NK-92 treated with Interleukin-12 subunit alpha and Interleukin-12 subunit beta, amount 100 ng/mL, for 24 hours (cell line): ENCODE measurements at regions not wholly inside any gene's neighbourhood (a gene's known extent, or its start where the extent isn't known, plus 50 kb on each side); places are given as distances from the start of the nearest gene placed in this dataset.
"Not testable (repeated sequence)": the region's sequence is repeated elsewhere in the genome, so short reads cannot be mapped to it uniquely, and the experiment has no call there.

Experiments
- DNase-seq: peaks from one replicate; lab custom pipeline; 2025; lab: John Stamatoyannopoulos, UW

DNA sequence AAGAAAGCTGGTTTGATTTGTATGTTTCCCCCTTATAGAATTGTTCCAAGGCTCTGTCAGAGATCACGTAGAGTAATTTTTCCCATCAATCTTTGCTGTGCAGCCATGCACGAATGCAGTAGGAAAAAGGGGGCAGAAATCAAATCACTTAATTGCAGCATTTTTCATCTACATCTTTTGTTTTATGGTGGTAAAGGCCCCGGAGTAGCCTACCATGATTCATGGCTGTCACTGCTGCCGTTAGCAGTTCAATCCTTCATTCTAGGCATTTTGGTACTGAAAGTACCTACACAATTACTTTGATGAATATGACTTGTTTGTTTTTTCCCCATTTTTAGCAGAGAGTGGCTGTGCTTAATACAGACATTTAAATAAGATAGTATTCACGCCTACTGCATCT is 631.9 kb upstream of the MMS22L start:
- no peak for DNase-seq

DNA sequence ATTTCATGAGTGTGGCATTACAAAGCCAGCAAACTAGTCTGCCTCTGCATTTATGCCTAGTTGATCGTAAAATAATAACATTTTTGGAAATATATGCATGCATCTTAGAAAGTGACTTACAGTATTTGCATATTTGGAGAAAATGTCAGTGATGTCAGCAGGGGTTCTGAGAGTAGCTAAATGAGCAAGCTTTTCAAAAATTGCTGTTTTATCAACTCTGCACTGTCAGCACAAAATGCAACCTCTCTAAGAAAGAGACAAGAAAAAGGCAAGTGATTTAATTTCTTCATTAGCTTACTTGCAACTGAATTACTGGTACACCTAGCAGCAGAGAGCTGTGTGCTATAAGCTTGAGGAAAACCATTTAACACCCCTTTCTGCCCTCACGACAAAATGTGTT is 632.5 kb upstream of the MMS22L start:
- DNase-seq = no peak

DNA sequence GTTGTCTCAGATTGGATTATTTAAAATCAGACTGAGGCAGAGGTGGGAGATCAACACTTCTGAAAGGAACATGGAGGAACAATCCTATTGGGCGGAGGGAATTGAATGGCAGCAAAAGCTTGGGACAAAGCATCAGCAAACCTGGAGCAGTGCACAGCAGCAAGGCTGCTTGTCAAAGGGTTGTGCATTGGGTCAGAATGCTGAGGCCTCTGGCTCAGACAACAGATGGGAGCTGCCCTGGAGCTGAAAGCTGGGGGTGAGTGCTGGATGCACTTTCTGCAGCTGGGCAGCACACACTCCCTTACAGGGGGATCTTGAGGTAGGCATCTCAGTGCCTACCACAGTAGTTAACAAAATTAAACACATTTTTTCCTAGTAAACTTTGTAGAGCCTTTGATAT is 634.4 kb upstream of the MMS22L start:
- DNase-seq = no peak

DNA sequence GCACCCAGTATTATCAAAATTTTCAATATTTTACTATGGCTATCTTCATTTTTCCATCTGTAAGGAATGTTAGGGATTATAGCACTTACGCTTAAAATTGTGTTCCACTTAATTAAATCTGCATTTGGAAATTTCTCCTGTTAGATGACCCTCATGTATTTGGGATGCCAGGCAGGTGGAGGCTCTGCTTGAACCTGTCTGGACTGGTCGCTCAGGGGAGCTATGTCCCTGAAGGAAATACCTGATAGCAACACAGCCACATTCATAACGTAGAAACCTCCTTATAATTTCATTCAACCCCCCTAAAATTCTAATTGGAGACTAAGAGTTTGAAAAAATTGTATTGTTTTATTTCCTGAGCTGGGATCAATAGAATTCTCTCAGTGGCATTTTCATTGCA is 636.0 kb upstream of the MMS22L start:
- DNase-seq = no peak

DNA sequence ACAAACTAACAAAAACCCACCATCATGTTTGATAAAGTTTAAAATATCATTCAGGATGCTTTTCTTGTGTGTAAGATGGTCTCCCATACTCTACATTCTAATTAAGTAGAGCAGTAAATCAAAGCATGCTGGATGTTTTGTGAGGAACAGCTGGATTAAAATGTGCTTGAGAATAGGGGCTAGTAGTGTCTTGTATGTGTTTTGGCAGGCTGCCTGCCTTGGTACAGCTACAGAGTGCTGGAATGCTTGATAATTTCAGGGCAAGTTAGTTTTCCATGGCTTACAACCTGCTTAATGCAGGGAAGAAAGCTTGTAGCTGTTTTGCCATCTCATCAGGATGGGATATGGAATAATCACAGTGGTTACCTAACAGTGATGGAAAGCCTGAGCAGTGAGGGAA is 636.6 kb upstream of the MMS22L start:
- DNase-seq = no peak

DNA sequence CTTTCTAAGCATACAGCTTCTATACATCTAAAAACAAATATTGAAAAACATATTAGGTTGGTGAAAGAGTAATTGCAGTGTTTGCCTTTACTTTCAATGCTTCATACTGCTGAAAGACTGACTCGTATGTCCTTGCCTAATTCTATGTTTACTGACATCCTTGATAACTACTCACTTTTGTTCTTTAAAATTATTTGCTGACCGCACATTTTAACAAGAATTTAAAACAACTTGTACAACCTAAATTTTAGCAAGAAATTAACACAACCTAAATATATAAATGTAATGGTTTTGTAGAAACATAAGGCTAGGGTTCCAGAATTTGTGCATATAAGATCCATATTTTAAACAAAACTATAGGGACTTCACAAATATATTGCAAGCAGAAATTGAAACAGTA is 640.2 kb upstream of the MMS22L start:
- no peak for DNase-seq

DNA sequence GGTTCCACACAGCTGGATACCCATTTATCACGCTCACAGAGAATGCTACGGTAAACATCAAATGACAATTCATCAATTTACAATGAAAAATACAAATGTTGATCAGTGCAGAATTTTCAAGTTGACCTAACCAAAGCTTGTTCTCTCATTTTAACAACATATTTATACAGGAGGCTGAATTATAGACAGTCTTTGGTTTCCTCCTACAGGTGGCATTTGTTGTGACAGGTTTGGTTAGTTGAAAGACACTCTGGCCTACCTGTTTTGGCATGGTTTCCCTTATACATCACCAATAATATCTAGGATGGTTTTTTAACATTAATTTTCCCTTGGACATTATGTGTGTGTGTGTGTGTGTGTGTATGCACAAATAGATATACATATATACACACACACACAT is 642.5 kb upstream of the MMS22L start:
- DNase-seq = no peak

DNA sequence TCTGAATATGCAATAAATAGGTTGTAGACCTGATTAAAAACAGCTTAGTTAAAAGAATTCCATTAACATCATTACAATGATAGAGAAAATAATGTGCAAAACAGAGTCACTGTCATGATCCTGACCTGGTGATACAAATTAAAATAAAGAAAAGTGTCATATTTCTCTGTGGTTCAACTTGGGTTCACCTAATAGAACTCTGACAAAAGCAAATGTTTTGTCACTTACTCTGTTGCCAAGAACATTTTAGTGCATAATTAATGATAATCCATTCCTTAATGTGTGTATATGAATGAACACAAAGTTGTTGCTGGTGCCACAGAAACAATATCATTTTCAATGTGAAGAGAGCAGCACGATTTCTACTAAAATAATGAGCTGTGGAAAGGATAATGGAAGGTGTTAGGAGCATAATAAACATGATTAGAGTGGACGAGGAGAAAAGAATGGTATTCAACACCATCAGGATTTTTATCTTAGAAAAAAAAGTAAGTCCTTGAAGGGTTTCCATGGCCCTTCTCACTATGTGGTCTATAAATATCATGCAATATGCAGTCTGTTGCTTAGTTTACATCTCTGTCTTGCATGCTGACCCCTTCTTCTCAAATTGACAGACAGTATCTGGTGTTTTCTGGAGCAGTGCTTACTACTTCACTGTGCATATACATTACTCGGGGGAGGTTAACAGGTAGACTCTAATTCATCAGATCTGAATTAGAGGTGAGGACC is 656.6 kb upstream of the MMS22L start:
- DNase-seq = no peak

DNA sequence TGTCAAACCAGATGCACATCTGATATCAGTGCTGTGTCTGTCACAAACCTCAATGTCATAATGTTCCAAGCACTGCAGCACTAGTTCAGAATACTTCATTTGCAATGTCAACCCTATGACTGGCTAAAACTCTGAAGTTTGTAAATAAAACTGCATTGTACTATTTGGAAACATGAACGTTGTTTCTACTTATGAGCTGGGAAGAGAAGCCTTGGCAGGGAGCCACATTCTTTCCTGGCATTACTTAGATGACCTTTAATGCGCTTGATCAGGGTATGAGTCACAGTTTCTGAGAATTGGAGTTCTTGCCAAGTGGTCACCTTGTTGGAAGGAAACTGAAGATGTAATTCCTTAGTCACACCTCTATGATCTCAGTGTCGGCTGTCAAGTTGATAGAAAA is 664.8 kb upstream of the MMS22L start:
- no peak for DNase-seq

DNA sequence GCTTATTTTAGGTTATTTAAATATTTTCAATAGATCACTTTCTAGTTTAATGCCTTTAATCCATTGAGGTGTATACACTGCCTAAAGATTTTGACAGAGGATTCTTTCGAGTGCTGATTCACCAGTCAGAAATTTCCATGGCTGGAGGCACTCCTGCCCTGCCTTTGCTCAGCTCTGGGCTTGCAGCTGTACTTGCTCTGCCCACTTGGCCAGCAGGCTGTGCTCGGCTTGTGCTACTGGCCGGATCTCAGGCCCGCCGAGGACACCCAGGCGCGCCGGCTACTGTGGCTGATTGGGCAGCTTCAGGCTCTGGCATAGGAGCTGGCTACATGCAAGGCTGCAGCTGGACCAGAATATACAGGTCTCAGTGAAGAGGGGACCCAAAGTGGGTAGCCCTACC is 675.1 kb upstream of the MMS22L start:
- DNase-seq = no peak

DNA sequence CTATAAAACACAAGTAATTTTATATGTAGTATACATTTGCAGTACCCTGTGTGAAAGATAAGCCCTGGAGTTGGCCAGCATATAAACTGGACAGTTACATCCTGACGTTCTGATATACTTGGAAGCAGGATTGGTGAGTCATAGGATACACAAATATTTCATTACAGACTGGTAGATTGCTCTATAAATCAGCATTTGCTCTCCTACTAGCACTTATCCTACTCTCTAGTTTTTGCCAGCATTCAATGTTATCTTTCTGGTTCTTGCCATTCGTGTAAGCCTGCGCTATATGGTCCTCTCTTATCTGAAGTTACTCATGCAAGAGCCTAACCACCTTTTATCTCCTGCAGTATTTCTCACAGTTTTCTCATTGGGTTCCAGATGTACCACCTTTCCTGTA is 680.2 kb upstream of the MMS22L start:
- no peak for DNase-seq

DNA sequence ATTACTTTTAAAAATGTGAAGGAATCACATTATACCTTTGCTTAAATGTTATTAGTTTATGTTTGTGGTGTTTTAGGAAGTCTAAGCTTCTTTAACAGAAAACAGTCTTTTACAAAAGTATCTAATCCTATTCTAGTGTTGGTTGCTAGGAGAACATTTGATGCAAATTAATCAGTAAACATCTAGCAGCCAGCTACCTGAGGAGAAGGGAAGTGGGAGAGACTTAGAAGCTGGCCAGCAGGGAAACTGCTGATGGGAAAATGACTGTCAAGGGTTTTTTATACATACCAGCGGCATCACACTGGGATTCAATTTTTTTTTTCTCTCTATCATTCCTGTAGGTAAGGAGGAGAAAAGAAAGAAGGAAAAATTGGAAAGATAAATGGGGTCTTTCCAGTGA is 686.0 kb upstream of the MMS22L start:
- no peak for DNase-seq

DNA sequence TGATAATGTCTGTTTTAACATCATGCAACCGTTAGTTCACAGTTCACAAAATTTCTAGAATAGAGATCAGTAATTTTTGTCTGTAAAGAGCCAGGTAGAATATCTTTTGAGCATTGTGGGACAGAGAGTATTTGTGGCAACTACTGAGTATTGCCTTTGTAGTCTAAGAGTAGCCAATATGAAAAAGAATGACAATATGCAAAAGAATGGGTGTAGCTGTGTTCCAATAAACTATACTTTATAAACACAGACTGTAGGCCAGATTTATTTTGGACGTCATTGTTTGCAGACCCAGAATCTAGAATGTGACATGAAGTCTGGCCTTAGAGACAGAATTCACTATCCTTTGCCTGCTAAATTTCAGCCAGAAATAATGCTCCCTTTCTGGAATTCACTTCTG is 694.1 kb upstream of the MMS22L start:
- DNase-seq = no peak

DNA sequence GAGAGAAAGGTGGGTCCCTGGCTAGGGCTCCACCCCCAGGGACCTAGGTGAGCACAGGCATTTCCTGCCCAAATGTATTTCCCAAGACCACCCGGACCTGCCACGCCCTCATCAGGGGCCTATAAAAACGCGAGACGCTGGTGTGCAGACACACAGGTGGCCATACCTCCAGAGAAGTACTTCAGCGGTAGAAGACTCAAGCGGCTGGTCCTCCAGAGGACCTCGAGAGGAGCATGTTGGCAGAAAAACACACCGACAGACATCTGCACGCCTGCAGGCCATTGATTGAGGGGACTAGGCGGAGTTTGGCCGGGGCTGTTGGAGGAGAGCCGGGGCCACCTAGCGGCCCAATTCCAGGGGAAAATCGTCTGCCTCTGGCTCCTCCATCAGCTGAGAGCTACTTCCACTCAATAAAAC is 695.8 kb upstream of the MMS22L start:
- DNase-seq = no peak

DNA sequence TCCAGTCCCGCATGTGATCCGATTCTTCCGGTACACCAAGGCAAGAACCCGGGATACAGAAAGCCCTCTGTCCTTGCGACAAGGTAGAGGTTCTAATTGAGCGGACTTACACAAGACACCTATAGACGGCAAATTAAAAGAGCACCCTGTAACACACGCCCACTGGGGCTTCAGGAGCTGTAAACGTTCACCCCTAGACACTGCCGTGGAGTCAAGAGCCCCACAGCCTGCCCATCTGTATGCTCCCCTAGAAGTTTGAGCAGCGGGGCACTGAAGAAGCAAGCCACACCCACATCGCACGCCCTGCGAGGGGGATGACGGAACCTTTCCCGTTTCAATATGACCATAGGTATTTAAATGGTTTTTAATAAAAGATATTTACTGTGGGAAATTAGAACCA is 696.3 kb upstream of the MMS22L start:
- DNase-seq = not testable (repeated sequence)

DNA sequence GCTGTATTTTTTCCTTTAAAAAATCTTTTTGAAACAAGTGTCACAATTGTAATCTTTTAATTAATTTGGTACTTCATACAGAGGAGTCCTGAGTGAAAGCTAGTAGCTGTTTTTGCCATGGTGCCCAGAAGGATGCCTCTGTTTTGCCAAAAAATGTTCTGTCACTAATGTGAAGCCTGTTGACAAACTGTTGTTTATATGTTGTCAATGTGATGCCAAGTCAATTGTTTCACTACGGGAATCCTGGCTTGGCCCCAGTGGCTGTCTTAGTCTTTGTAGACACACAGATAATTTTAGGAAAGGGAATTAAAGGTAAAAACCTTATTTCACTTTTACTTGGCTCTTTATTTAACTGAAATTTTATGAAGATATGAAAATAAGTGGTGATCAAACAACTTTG is 706.4 kb upstream of the MMS22L start:
- DNase-seq = no peak

DNA sequence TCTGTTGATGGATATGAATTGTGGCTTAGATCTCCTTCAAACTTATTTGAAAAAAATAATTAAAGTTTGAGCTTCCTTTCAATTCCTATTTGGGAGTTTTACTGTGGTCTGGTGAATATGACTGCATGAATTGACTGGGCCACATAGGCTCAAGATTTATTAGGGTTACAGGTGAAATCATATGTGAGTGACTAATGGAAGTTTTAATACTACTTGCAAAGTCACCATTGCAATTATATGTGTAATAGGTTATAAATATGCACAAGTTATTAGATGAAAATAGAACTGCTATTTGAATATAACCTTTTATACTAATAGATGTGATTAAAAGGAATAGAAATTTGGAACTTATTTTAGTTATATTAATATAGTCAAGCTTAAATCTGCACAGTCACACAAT is 712.1 kb upstream of the MMS22L start:
- DNase-seq = no peak

DNA sequence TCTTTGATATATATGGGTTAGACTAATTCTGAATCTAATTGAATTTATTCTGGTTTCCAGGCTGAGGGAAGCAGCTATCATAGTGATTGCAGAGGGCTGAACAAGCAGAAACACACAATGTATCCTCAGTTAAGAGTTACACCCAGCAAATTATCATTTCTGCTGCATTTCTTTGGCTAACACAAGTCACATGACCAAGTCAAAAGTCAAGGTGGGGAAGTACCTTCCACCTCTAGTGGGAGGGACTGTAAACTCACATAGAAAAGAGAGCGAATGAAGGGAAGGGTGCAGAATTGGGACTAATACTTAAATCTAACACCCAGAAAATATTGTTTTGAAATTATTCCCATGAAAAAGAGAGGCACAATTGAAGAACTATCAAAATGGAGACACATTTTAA is 719.7 kb upstream of the MMS22L start:
- no peak for DNase-seq

DNA sequence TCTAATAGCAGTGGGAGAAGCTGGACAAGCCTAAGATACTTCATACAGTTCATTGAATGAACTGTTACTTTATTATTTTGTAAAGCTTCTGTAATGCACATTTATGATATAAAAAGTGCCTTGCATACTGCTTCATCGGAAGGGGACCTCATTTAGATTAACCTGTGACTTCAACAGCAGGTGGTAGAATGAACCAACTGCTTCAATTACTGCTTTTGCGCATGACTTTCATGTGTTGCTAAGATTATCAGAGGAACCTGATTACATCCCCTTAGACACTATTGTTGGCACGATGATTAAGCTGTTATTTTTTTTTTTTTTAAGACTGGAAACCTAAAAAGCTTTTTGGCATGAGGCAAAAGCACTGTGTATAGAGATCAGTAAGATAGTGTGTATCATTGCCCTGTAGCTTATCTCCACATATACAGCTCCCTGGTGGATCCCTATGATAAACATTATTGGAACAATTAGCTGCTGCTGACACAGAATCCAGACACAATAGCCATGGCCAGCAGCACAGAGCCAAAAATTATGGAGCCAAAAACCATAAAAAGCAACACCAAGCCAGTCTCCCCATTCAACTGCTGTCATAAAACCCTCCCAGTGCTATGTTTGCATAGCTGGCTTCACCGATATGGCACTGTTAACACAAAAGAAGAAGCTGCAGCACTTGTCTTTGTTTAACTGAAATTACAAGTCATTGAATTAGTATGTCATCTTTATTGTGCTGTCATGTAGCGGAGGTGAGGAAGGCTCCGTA is 731.6 kb upstream of the MMS22L start:
- DNase-seq = no peak

DNA sequence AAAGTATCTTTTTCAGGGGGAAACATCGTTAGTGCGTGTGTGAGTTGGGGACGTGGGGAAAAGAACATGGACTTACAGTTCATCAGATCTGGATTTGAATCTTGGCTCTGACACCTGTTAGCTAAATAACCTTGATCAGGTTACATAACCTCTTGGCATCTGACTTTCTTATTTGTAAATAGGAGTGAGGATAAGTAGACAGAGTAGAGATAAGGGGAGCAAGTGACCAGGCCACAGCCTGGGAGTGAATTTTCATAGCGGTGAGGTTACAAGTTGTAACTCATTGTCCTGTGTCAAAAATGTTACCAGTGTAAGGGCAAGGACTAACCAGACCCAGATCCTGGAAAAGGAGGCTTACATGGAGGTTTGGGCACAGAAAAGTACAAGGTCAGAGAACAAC is 733.5 kb upstream of the MMS22L start:
- DNase-seq = no peak

DNA sequence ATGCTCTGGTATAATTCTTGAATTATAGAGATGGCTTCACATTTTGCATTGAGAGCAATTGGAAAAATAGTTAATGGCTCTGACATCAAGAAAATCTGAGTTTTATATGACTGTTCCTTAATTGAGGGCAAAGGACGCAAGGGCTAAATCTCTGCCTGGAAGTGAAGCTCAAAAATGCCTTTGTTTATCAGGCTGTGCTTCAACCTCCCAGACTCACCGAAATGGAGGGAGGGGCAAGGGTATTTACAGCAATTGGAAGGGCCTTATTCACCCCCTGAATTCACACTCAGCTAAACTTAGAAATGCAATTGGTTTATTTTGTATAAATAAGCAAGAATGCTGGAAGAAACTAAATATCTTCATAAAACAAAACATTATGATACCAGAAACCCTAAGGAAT is 737.2 kb upstream of the MMS22L start:
- DNase-seq = no peak

DNA sequence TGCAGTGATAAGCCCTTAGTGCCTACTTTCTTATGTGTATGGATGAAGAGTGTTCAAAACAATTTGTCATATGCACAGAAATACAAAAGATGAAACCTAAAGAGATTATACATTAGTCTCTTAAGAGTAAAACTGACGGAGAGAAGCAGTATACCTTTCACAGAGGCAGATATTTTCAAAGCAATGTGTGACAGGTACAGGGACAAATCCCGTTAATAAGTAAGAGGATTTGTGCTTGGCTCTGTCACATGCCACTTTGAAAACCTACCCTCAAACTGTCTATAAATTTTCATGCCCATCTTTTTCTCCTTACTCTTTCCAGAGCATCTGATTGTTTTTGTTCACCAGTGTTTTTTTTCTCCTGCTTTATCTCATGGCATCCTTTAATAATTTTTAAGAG is 741.3 kb upstream of the MMS22L start:
- no peak for DNase-seq

DNA sequence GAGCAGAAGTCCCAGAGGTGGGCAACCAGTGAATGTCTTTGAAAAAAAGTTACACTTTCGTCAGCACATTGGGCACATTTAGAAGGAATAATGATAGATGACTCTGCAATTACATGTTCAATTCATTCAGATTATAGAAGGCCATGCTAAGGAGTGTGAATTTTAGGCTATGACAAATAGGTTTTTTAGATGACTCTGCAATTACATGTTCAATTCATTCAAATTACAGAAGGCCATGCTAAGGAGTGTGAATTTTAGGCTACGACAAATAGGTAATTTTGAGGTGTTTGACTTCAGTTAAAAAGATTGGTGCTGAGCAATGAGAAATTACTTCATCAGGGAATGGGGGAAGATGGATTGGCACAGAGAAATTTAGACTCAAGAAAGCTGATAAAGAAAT is 744.9 kb upstream of the MMS22L start:
- DNase-seq = no peak

DNA sequence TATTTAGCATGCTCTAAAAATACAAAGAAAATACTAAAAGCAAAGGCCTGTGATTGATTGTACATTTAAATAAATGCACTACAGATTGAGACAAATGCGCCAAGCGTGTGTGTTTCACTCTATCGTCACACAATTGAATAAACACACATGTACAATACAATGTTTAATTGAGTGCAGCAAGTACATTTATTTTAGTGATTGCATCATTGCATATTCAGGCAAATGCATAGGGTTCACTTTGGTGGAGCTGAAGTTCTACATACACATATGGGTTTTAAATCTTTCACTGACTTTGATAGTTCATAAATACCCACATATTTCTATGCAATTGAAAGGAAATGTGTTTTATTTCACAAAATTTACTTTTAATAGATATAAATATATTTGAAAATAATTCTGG is 750.6 kb upstream of the MMS22L start:
- DNase-seq = no peak
